ENCODE measurements at regions not wholly inside any gene's neighbourhood (a gene's known extent, or its start where the extent isn't known, plus 50 kb on each side); places are given as distances from the start of the nearest gene placed in this dataset.

GRCh38 chr6:41454189-41454789 lies 91.9 kb upstream of the FOXP4 start:
- CTCF ChIA-PET: no interaction called here
- DNase-seq: no peak
- POLR2A ChIA-PET: interaction anchor here (0.7 kb wide), 1 partner anchor 145 kb away, joined by 3 read pairs; no protein-coding TSS in a partner anchor
- H3K27ac Mint-ChIP-seq: no peak overlapping the region
- peaks cover 32% of the 10 kb centered on the region for H3K27me3 Mint-ChIP-seq (ENCODE audit: low read depth)
- H3K36me3 Mint-ChIP-seq (ENCODE audit: low read depth): no peaks in the 10 kb centered on the region
- no peak overlapping the region for H3K4me3 Mint-ChIP-seq
- no peak for ATAC-seq
- H3K4me1 Mint-ChIP-seq (ENCODE audit: low read depth): no peaks in the 10 kb centered on the region
- H3K9me3 Mint-ChIP-seq (ENCODE audit: insufficient read depth): no peaks in the 10 kb centered on the region

GRCh38 chr6:41455410-41455809 lies 90.8 kb upstream of the FOXP4 start:
- ATAC-seq (no peak), DNase-seq (no peak)
- Mint-ChIP-seq H3K27ac (no peak overlapping the region), H3K4me1 (ENCODE audit: low read depth) (no peaks in the 10 kb centered on the region), H3K27me3 (ENCODE audit: low read depth) (peaks cover 35% of the 10 kb centered on the region), H3K4me3 (no peak overlapping the region), H3K36me3 (ENCODE audit: low read depth) (no peaks in the 10 kb centered on the region), H3K9me3 (ENCODE audit: insufficient read depth) (no peaks in the 10 kb centered on the region)
- ChIA-PET POLR2A (no interaction called here), CTCF (interaction anchor here (1.8 kb wide), 1 partner anchor 31 kb away, joined by 8 read pairs; no protein-coding TSS in a partner anchor)

GRCh38 chr6:41455818-41456217 lies 90.4 kb upstream of the FOXP4 start:
- CTCF ChIA-PET: interaction anchor here (1.8 kb wide), 1 partner anchor 31 kb away, joined by 8 read pairs; no protein-coding TSS in a partner anchor

GRCh38 chr6:41457303-41457670 lies 88.9 kb upstream of the FOXP4 start:
- H3K4me1 Mint-ChIP-seq (ENCODE audit: low read depth): no peaks in the 10 kb centered on the region
- POLR2A ChIA-PET: no interaction called here
- DNase-seq (no peak), ATAC-seq (no peak)
- no peaks in the 10 kb centered on the region for H3K36me3 Mint-ChIP-seq (ENCODE audit: low read depth)
- H3K9me3 Mint-ChIP-seq (ENCODE audit: insufficient read depth): no peaks in the 10 kb centered on the region
- no peak overlapping the region for H3K27ac Mint-ChIP-seq
- H3K4me3 Mint-ChIP-seq: no peak overlapping the region
- CTCF ChIA-PET: interaction anchor here (1.0 to 1.8 kb wide), 2 partner anchors 32 to 89 kb away, joined by 3 to 8 read pairs; no protein-coding TSS in a partner anchor
- peaks cover 36% of the 10 kb centered on the region for H3K27me3 Mint-ChIP-seq (ENCODE audit: low read depth)

More at GRCh38 chr6:41455818-41456217, 90.4 kb upstream of the FOXP4 start:
- POLR2A ChIA-PET: no interaction called here
- Mint-ChIP-seq H3K27me3 (ENCODE audit: low read depth) (peaks cover 35% of the 10 kb centered on the region), H3K36me3 (ENCODE audit: low read depth) (no peaks in the 10 kb centered on the region), H3K4me3 (no peak overlapping the region), H3K27ac (no peak overlapping the region), H3K9me3 (ENCODE audit: insufficient read depth) (no peaks in the 10 kb centered on the region), H3K4me1 (ENCODE audit: low read depth) (no peaks in the 10 kb centered on the region)
- DNase-seq: no peak
- ATAC-seq: no peak

- no peaks in the 10 kb centered on the region for H3K4me1 Mint-ChIP-seq (ENCODE audit: low read depth)
- ATAC-seq: no peak
- no peaks in the 10 kb centered on the region for H3K9me3 Mint-ChIP-seq (ENCODE audit: insufficient read depth)
- no peak overlapping the region for H3K4me3 Mint-ChIP-seq
- DNase-seq: no peak
- no peak overlapping the region for H3K27ac Mint-ChIP-seq
- H3K27me3 Mint-ChIP-seq (ENCODE audit: low read depth): peaks cover 52% of the 10 kb centered on the region
- H3K36me3 Mint-ChIP-seq (ENCODE audit: low read depth): no peaks in the 10 kb centered on the region
- CTCF ChIA-PET: no interaction called here
- POLR2A ChIA-PET: no interaction called here
These were observed 86.4 kb upstream of the FOXP4 start for GRCh38 chr6:41459738-41460137.

- H3K9me3 Mint-ChIP-seq (ENCODE audit: insufficient read depth): no peaks in the 10 kb centered on the region
- no peaks in the 10 kb centered on the region for H3K36me3 Mint-ChIP-seq (ENCODE audit: low read depth)
- ChIA-PET CTCF (interaction anchor here (4.0 kb wide), 1 partner anchor 36 kb away, joined by 14 read pairs; no protein-coding TSS in a partner anchor), POLR2A (no interaction called here)
- no peak for ATAC-seq
- no peaks in the 10 kb centered on the region for H3K4me1 Mint-ChIP-seq (ENCODE audit: low read depth)
- peaks cover 50% of the 10 kb centered on the region for H3K27me3 Mint-ChIP-seq (ENCODE audit: low read depth)
- no peak for DNase-seq
- H3K4me3 Mint-ChIP-seq: no peak overlapping the region
- H3K27ac Mint-ChIP-seq: no peak overlapping the region
These were observed 85.3 kb upstream of the FOXP4 start for GRCh38 chr6:41460742-41461336.

- Mint-ChIP-seq H3K27ac (no peak overlapping the region), H3K9me3 (ENCODE audit: insufficient read depth) (no peaks in the 10 kb centered on the region), H3K36me3 (ENCODE audit: low read depth) (no peaks in the 10 kb centered on the region), H3K4me1 (ENCODE audit: low read depth) (no peaks in the 10 kb centered on the region), H3K4me3 (no peak overlapping the region), H3K27me3 (ENCODE audit: low read depth) (peaks cover 54% of the 10 kb centered on the region)
- ATAC-seq (no peak), DNase-seq (no peak)
- ChIA-PET POLR2A (no interaction called here), CTCF (interaction anchor here (0.9 to 4.0 kb wide), 3 partner anchors 37 to 130 kb away, joined by 3 to 14 read pairs (median 3); no protein-coding TSS in a partner anchor)
These were observed 84.1 kb upstream of the FOXP4 start for GRCh38 chr6:41462033-41462432.

- no peaks in the 10 kb centered on the region for H3K4me1 Mint-ChIP-seq (ENCODE audit: low read depth)
- no peak for DNase-seq
- CTCF ChIA-PET: interaction anchor here (1.0 to 4.0 kb wide), 3 partner anchors 20 to 129 kb away, joined by 3 to 14 read pairs (median 3); no protein-coding TSS in a partner anchor
- H3K36me3 Mint-ChIP-seq (ENCODE audit: low read depth): no peaks in the 10 kb centered on the region
- peaks cover 57% of the 10 kb centered on the region for H3K27me3 Mint-ChIP-seq (ENCODE audit: low read depth)
- no peak for ATAC-seq
- POLR2A ChIA-PET: no interaction called here
- H3K27ac Mint-ChIP-seq: no peak overlapping the region
- H3K4me3 Mint-ChIP-seq: no peak overlapping the region
- no peaks in the 10 kb centered on the region for H3K9me3 Mint-ChIP-seq (ENCODE audit: insufficient read depth)
These were observed 82.9 kb upstream of the FOXP4 start for GRCh38 chr6:41463062-41463930.

GRCh38 chr6:41464019-41464418 lies 82.2 kb upstream of the FOXP4 start:
- Mint-ChIP-seq H3K27me3 (ENCODE audit: low read depth) (peaks cover 59% of the 10 kb centered on the region), H3K27ac (no peak overlapping the region), H3K4me1 (ENCODE audit: low read depth) (no peaks in the 10 kb centered on the region), H3K9me3 (ENCODE audit: insufficient read depth) (no peaks in the 10 kb centered on the region), H3K36me3 (ENCODE audit: low read depth) (no peaks in the 10 kb centered on the region), H3K4me3 (no peak overlapping the region)
- ATAC-seq: no peak
- DNase-seq: no peak
- ChIA-PET CTCF (interaction anchor here (4.0 kb wide), 1 partner anchor 39 kb away, joined by 14 read pairs; no protein-coding TSS in a partner anchor), POLR2A (no interaction called here)

- Mint-ChIP-seq H3K4me1 (ENCODE audit: low read depth) (no peaks in the 10 kb centered on the region), H3K9me3 (ENCODE audit: insufficient read depth) (no peaks in the 10 kb centered on the region), H3K27me3 (ENCODE audit: low read depth) (peaks cover 61% of the 10 kb centered on the region), H3K27ac (no peak overlapping the region), H3K4me3 (no peak overlapping the region), H3K36me3 (ENCODE audit: low read depth) (no peaks in the 10 kb centered on the region)
- ChIA-PET CTCF (no interaction called here), POLR2A (no interaction called here)
- ATAC-seq: no peak
- DNase-seq: no peak
These were observed 81.7 kb upstream of the FOXP4 start for GRCh38 chr6:41464481-41464880.

GRCh38 chr6:41466437-41466990 lies 79.7 kb upstream of the FOXP4 start:
- no peak overlapping the region for H3K4me3 Mint-ChIP-seq
- CTCF ChIA-PET: no interaction called here
- DNase-seq (no peak), ATAC-seq (no peak)
- H3K9me3 Mint-ChIP-seq (ENCODE audit: insufficient read depth): no peaks in the 10 kb centered on the region
- H3K27me3 Mint-ChIP-seq (ENCODE audit: low read depth): peaks cover 73% of the 10 kb centered on the region
- peaks cover 6% of the 10 kb centered on the region for H3K4me1 Mint-ChIP-seq (ENCODE audit: low read depth)
- POLR2A ChIA-PET: no interaction called here
- H3K36me3 Mint-ChIP-seq (ENCODE audit: low read depth): no peaks in the 10 kb centered on the region
- no peak overlapping the region for H3K27ac Mint-ChIP-seq

GRCh38 chr6:41467061-41467460 lies 79.1 kb upstream of the FOXP4 start:
- Mint-ChIP-seq H3K27me3 (ENCODE audit: low read depth) (peaks cover 73% of the 10 kb centered on the region), H3K9me3 (ENCODE audit: insufficient read depth) (no peaks in the 10 kb centered on the region), H3K27ac (no peak overlapping the region), H3K4me3 (no peak overlapping the region), H3K4me1 (ENCODE audit: low read depth) (peaks cover 6% of the 10 kb centered on the region), H3K36me3 (ENCODE audit: low read depth) (no peaks in the 10 kb centered on the region)
- ChIA-PET CTCF (no interaction called here), POLR2A (no interaction called here)
- no peak for ATAC-seq
- no peak for DNase-seq

Measured in activated CD8-positive, alpha-beta T cell treated with anti-CD3 and anti-CD28 coated beads, Interleukin-2, amount 10 ng/mL, durations not matched to agents 7 days and 5 days (primary cell).